ENCODE measurements at regions not wholly inside any gene's neighbourhood (a gene's known extent, or its start where the extent isn't known, plus 50 kb on each side); places are given as distances from the start of the nearest gene placed in this dataset.

- Histone ChIP-seq H3K27me3 (ENCODE audit: control insufficient read depth, insufficient read depth, low read length) (no peaks in the 10 kb centered on the region), H3K9me3 (ENCODE audit: control insufficient read depth in 2 of 3, insufficient read depth in 1 of 3, low read length in 3 of 3) (no peaks in the 10 kb centered on the region), H3K4me1 (ENCODE audit: control insufficient read depth in 2 of 3, insufficient read depth in 2 of 3, low read depth in 1 of 3, low read length in 3 of 3) (no peaks in the 10 kb centered on the region), H3K27ac (ENCODE audit: low read depth in 2 of 2, low read length in 2 of 2) (no peak overlapping the region), H3K4me3 (ENCODE audit: low read length in 3 of 3) (no peak overlapping the region), H3K36me3 (ENCODE audit: control insufficient read depth in 2 of 3, insufficient read depth in 3 of 3, low read length in 3 of 3) (no peaks in the 10 kb centered on the region), H3K9ac (ENCODE audit: low read length in 3 of 3) (no peak overlapping the region)
- DNase-seq (peak in 2 of 5 donors; percentile 4 to 62), FAIRE-seq (no peak)
- intact Hi-C loops (cut with DNase I), result no loop called here
- TF ChIP-seq CTCF (IDR thresholded peaks at IDR 0.05; ENCODE audit: borderline replicate concordance, extremely low read depth, insufficient read depth), result no peak
Measured at GRCh38 chr1:243926803-243927245, 76.8 kb upstream of the AKT3 start.

GRCh38 chr1:243926299-243926698 is 76.3 kb upstream of the AKT3 start:
- no peak for DNase-seq
- Histone ChIP-seq H3K27ac (ENCODE audit: low read depth in 2 of 2, low read length in 2 of 2) (no peak overlapping the region), H3K4me1 (ENCODE audit: control insufficient read depth in 2 of 3, insufficient read depth in 2 of 3, low read depth in 1 of 3, low read length in 3 of 3) (no peaks in the 10 kb centered on the region), H3K4me3 (ENCODE audit: low read length in 3 of 3) (no peak overlapping the region), H3K9ac (ENCODE audit: low read length in 3 of 3) (no peak overlapping the region), H3K9me3 (ENCODE audit: control insufficient read depth in 2 of 3, insufficient read depth in 1 of 3, low read length in 3 of 3) (no peaks in the 10 kb centered on the region), H3K27me3 (ENCODE audit: control insufficient read depth, insufficient read depth, low read length) (no peaks in the 10 kb centered on the region), H3K36me3 (ENCODE audit: control insufficient read depth in 2 of 3, insufficient read depth in 3 of 3, low read length in 3 of 3) (no peaks in the 10 kb centered on the region)
- no peak for FAIRE-seq
- TF ChIP-seq CTCF (IDR thresholded peaks at IDR 0.05; ENCODE audit: borderline replicate concordance, extremely low read depth, insufficient read depth), result no peak
- intact Hi-C loops (cut with DNase I), result no loop called here

GRCh38 chr1:243924588-243925349 is 74.7 kb upstream of the AKT3 start:
- H3K27ac ChIP-seq (ENCODE audit: low read depth in 2 of 2, low read length in 2 of 2), result no peak overlapping the region
- no peaks in the 10 kb centered on the region for H3K4me1 ChIP-seq (ENCODE audit: control insufficient read depth in 2 of 3, insufficient read depth in 2 of 3, low read depth in 1 of 3, low read length in 3 of 3)
- H3K9ac ChIP-seq (ENCODE audit: low read length in 3 of 3), result no peak overlapping the region
- no peaks in the 10 kb centered on the region for H3K27me3 ChIP-seq (ENCODE audit: control insufficient read depth, insufficient read depth, low read length)
- intact Hi-C loops (cut with DNase I), result no loop called here
- no peaks in the 10 kb centered on the region for H3K9me3 ChIP-seq (ENCODE audit: control insufficient read depth in 2 of 3, insufficient read depth in 1 of 3, low read length in 3 of 3)
- no peak overlapping the region for H3K4me3 ChIP-seq (ENCODE audit: low read length in 3 of 3)
- DNase-seq (no peak), FAIRE-seq (no peak)
- TF ChIP-seq CTCF (IDR thresholded peaks at IDR 0.05; ENCODE audit: borderline replicate concordance, extremely low read depth, insufficient read depth), result no peak
- no peaks in the 10 kb centered on the region for H3K36me3 ChIP-seq (ENCODE audit: control insufficient read depth in 2 of 3, insufficient read depth in 3 of 3, low read length in 3 of 3)
